GM12878 (cell line): ENCODE measurements at regions not wholly inside any gene's neighbourhood (a gene's known extent, or its start where the extent isn't known, plus 50 kb on each side); places are given as distances from the start of the nearest gene placed in this dataset.

Source experiments
- BACH1 ChIP-seq: fragments of 450-650 bp; IDR thresholded peaks from 2 replicates; pipeline ENCODE4 v1.6.1; 2017; ENCODE audit warnings: mild to moderate bottlenecking, borderline replicate concordance
- EZH2 ChIP-seq: IDR thresholded peaks from 2 replicates; pipeline ENCODE4 v1.6.1; 2012; ENCODE audit warnings: low read depth, mild to moderate bottlenecking, control low read depth, inconsistent platforms, low read length, borderline replicate concordance; ENCODE audit not compliant: control insufficient read depth
- KDM1A ChIP-seq: fragments of 200-600 bp; sonication (generic); IDR thresholded peaks from 2 replicates; pipeline ENCODE4 v1.6.1; 2016; ENCODE audit warnings: borderline replicate concordance
- NFIC ChIP-seq: IDR thresholded peaks from 2 replicates; pipeline ENCODE4 v1.6.1; 2012; ENCODE audit warnings: low read depth, mild to moderate bottlenecking, inconsistent platforms, low read length, moderate library complexity
- PAX8 ChIP-seq: fragments of 450-650 bp; IDR thresholded peaks from 2 replicates; pipeline ENCODE4 v1.6.1; 2017; ENCODE audit warnings: mild to moderate bottlenecking, moderate library complexity
- POLR2A ChIP-seq: IDR thresholded peaks from 2 replicates; pipeline ENCODE4 v1.6.1; 2011; ENCODE audit warnings: low read depth, mild to moderate bottlenecking, low read length
- POLR2AphosphoS5 ChIP-seq: IDR thresholded peaks from 2 replicates; pipeline ENCODE4 v1.6.1; 2011; ENCODE audit warnings: mild to moderate bottlenecking, low read length, inconsistent platforms
- RCOR1 ChIP-seq: conservative IDR thresholded peaks from 2 replicates; pipeline ENCODE4 v1.6.1; 2012; ENCODE audit warnings: low read depth, low read length, improper control_type of control experiment
- SIN3A ChIP-seq: IDR thresholded peaks from 2 replicates; pipeline ENCODE4 v1.6.1; 2012; ENCODE audit warnings: low read depth, low read length, improper control_type of control experiment
- SREBF2 ChIP-seq: IDR thresholded peaks from 2 replicates; pipeline ENCODE4 v1.6.1; 2012; ENCODE audit warnings: mild to moderate bottlenecking, low read length
- TF ChIP-seq, protein P1 (sequence below), 3 experiments: IDR thresholded peaks in 2 of 3; conservative IDR thresholded peaks in 1 of 3; 2 replicates each; pipeline ENCODE4 v1.5.1; 2011; ENCODE audit warnings: low read depth in 3 of 3, low read length in 3 of 3, mild to moderate bottlenecking in 3 of 3, control low read depth in 2 of 3, moderate library complexity in 2 of 3, inconsistent platforms in 1 of 3, mixed read lengths in 1 of 3; ENCODE audit not compliant: control insufficient read depth in 2 of 3, insufficient read depth in 1 of 3; ENCODE audit errors: extremely low read depth in 1 of 3

DNA sequence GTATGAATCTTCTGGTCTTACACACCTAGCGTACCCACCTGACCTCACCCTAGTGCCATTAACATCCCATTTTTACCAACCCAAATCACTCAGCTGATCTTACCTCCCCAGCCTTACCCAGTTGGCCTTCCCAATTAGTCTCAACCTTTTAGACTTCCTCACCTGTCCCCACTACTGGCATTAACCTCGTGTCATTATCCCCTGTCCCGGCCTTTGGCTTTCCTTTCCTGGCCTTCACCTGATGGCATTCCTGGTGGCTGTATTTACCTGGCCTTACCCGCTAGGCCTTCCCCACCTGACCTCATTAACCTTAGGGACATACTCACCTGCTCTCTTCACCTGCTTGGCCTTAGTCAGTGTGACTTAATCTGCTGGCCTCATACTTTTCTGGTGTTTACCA, 104.1 kb downstream of the IL12A start:
- TF ChIP-seq BACH1: no peak
- TF ChIP-seq RCOR1: no peak
- no peak for TF ChIP-seq SREBF2
- TF ChIP-seq PAX8: no peak
- no peak for TF ChIP-seq POLR2AphosphoS5
- TF ChIP-seq NFIC: no peak
- TF ChIP-seq, protein P1, sequence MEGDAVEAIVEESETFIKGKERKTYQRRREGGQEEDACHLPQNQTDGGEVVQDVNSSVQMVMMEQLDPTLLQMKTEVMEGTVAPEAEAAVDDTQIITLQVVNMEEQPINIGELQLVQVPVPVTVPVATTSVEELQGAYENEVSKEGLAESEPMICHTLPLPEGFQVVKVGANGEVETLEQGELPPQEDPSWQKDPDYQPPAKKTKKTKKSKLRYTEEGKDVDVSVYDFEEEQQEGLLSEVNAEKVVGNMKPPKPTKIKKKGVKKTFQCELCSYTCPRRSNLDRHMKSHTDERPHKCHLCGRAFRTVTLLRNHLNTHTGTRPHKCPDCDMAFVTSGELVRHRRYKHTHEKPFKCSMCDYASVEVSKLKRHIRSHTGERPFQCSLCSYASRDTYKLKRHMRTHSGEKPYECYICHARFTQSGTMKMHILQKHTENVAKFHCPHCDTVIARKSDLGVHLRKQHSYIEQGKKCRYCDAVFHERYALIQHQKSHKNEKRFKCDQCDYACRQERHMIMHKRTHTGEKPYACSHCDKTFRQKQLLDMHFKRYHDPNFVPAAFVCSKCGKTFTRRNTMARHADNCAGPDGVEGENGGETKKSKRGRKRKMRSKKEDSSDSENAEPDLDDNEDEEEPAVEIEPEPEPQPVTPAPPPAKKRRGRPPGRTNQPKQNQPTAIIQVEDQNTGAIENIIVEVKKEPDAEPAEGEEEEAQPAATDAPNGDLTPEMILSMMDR (IDR thresholded peaks at IDR 0.05 in 2 of 3, conservative IDR thresholded peaks at IDR 0.05 in 1 of 3; ENCODE audit: control insufficient read depth in 2 of 3, extremely low read depth in 1 of 3, insufficient read depth in 1 of 3, low read depth in 3 of 3, low read length in 3 of 3): no peak
- TF ChIP-seq POLR2A: no peak
- no peak for TF ChIP-seq SIN3A
- TF ChIP-seq KDM1A: no peak
- TF ChIP-seq EZH2: no peak
